Body of pancreas (tissue), 4 donors: ENCODE measurements at regions not wholly inside any gene's neighbourhood (a gene's known extent, or its start where the extent isn't known, plus 50 kb on each side); places are given as distances from the start of the nearest gene placed in this dataset.

Experiments
- ATAC-seq: fragments of 150-250 bp; one replicate; pipeline ENCODE4 v1.9.1; 2016
- DNase-seq, 4 donors: peaks; one replicate each; pipeline ENCODE4 v3.0.0-alpha.2; 2019
- H3K27ac ChIP-seq, 4 donors: fragments of 200-600 bp; sonication (generic); 1 replicate in 3 of 4; 2 replicates in 1 of 4; pipeline versions ENCODE4 v1.5.1 to v1.6.1; 2016 to 2019; ENCODE audit warnings: mild to moderate bottlenecking in 1 of 4, mixed read lengths in 1 of 4, moderate library complexity in 1 of 4
- H3K27me3 ChIP-seq, 2 donors: fragments of 200-600 bp; sonication (generic); one replicate each; pipeline ENCODE4 v1.6.0; 2016; ENCODE audit warnings: mild to moderate bottlenecking in 1 of 2
- H3K36me3 ChIP-seq, 2 donors: fragments of 200-600 bp; sonication (generic); replicated peaks in 1 of 2; 2 replicates each; pipeline ENCODE4 v1.5.1; 2016; ENCODE audit warnings: low read depth in 2 of 2; ENCODE audit not compliant: insufficient read depth in 1 of 2
- H3K4me1 ChIP-seq: fragments of 200-600 bp; sonication (generic); one replicate; pipeline ENCODE4 v1.6.0; 2016
- H3K4me3 ChIP-seq, 2 donors: fragments of 200-600 bp; sonication (generic); 1 replicate in 1 of 2; 2 replicates in 1 of 2; pipeline ENCODE4 v1.5.1; 2016 to 2019
- H3K9me3 ChIP-seq, 3 donors: fragments of 200-600 bp; sonication (generic); 1 replicate in 2 of 3; 2 replicates in 1 of 3; pipeline ENCODE4 v1.5.1; 2016
- POLR2A ChIP-seq, 3 donors: fragments of 450-650 bp; IDR thresholded peaks; one replicate each; pipeline ENCODE4 v1.6.1; 2016; ENCODE audit warnings: antibody characterized with exemption in 3 of 3, mild to moderate bottlenecking in 2 of 3
- WGBS, 2 donors: methylation state at CpG; one replicate each; pipeline ENCODE4 v1.1.5; 2017; 5-methylcytosine and 5-hydroxymethylcytosine counted together
- intact Hi-C: fragments of 100-400 bp; cut with DNase I; formaldehyde crosslinking; loops from one replicate; pipeline ENCODE4 v1.15.1; 2023
- TF ChIP-seq, protein P1 (sequence below), 7 experiments: fragments of 450-650 bp in 4 of 7; fragments of 200-600 bp in 3 of 7; sonication (generic) in 3 of 7; IDR thresholded peaks; one replicate each; pipeline ENCODE4 v1.5.1; 2016 to 2019; ENCODE audit warnings: antibody characterized with exemption in 7 of 7

DNA sequence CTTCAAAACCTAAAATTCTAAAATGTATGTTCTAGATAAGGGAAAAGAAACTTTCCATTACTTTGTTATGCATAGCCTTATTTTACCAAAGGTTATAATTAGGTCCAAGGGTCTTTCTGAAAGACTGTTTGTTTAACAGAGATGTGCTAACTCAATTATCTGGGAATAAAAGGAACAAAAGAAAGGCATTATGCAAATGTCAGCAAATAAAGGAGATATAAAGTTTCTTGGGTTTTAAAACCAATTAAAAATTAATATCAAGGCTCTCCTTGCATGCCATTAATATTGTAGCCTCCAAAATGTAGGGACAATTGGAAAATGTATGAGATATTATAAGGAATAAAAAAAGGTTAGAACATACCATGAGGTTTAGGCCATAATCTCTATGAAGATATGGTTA lies 87.8 kb upstream of the DOCK10 start:
- H3K27me3 ChIP-seq = no peaks in the 10 kb centered on the region

DNA sequence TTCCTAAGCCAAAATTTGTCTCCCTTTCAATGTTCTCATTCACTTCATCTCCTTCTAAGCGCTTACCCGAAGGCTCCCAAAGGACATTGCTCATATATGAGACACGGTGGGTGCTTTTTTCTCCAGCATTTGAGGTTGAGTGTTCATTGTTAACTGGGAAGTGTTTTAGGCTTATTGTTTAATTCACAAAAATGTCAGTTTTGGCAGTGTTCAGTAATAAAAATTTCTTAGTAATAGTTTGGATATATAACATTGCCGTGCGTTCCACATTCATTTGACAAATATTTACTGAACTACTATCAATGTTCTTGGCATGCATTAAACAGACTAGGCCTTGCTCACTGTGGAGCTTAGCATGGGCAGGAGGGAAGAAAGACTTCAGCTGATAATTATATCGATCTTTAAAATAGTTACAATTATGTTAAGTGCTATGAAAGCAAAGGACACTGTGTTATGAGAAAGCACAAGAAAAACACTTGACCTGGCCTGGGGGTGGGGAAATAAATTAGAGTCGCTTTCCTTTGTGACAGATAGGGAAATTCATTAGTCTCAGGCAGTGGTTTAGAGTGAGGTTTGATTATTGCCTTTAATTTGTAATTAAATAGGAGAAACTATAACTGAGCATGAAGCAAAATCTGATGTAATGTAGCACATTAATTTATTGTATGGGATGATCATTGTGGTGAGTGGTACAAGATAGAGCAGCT lies 82.2 kb upstream of the DOCK10 start:
- Histone ChIP-seq H3K4me1 (peaks cover 11% of the 10 kb centered on the region), H3K4me3 (no peak overlapping the region)
- intact Hi-C loops = loop anchor here (5.0 kb wide), 1 partner anchor 538 kb away; no protein-coding TSS in a partner anchor

More for the DNA sequence above, 87.8 kb upstream of the DOCK10 start:
- Histone ChIP-seq H3K4me1 (no peaks in the 10 kb centered on the region), H3K27ac (no peak overlapping the region), H3K4me3 (no peak overlapping the region), H3K36me3 (no peaks in the 10 kb centered on the region), H3K9me3 (no peaks in the 10 kb centered on the region)
- intact Hi-C loops = no loop called here
- ATAC-seq = no peak
- DNase-seq = no peak
- TF ChIP-seq POLR2A (IDR thresholded peaks at IDR 0.05) = no peak
- TF ChIP-seq, protein P1, sequence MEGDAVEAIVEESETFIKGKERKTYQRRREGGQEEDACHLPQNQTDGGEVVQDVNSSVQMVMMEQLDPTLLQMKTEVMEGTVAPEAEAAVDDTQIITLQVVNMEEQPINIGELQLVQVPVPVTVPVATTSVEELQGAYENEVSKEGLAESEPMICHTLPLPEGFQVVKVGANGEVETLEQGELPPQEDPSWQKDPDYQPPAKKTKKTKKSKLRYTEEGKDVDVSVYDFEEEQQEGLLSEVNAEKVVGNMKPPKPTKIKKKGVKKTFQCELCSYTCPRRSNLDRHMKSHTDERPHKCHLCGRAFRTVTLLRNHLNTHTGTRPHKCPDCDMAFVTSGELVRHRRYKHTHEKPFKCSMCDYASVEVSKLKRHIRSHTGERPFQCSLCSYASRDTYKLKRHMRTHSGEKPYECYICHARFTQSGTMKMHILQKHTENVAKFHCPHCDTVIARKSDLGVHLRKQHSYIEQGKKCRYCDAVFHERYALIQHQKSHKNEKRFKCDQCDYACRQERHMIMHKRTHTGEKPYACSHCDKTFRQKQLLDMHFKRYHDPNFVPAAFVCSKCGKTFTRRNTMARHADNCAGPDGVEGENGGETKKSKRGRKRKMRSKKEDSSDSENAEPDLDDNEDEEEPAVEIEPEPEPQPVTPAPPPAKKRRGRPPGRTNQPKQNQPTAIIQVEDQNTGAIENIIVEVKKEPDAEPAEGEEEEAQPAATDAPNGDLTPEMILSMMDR (IDR thresholded peaks at IDR 0.05) = no peak

DNA sequence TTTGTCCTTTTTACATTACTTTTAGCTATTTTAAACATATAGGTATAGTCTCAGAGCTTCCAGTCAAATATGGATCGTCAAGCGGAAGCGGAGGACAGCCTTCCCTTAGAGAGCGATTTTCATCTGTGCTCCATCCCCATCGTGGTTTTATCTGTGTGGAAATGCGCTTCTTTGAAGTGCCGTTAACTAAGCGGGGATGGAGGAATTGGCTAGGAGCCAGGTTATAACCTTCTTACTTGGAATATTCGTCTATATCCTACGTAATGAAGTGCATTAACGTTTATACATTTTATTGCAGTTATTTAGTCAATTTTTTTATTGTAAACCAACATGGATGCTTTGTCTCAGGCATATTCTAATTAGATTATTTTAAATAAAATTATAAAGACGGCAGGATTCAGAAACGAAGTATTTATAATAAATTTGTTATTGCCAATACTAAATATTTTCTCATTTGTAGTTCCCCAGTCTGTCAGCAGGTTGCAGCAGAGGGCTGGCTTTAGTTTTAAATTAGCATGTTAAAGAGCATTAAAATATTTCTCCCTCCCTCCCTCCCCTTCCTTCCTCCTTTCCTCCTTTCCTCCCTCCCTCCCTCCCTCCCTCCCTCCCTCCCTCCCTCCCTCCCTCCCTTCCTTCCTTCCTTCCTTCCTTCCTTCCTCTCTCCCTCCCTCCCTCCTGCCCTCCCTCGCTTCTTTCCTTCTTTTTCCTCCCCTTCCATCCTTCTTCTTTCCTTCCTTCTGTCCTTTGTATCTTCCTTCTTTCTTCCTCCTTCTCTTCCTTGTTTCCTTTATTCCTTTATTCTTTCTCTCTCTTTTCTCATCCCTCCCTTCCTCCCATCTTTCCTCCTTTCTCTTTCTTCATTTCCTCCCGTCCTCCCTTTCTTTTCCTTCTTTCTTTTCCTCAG lies 80.6 kb upstream of the DOCK10 start:
- H3K27ac ChIP-seq = no peak overlapping the region
- no peaks in the 10 kb centered on the region for H3K9me3 ChIP-seq
- intact Hi-C loops = loop anchor here (5.0 kb wide), 1 partner anchor 539 kb away; no protein-coding TSS in a partner anchor
- H3K4me1 ChIP-seq = peaks cover 11% of the 10 kb centered on the region
- WGBS, 2 donors = 52 to 55% methylated on average over 15 of the region's 15 CpGs
- DNase-seq = peak in 3 of 4 donors; percentile 15 to 39 (median 31)
- TF ChIP-seq POLR2A (IDR thresholded peaks at IDR 0.05) = no peak
- TF ChIP-seq, protein P1 (IDR thresholded peaks at IDR 0.05) = peak; percentile 22 to 60 (median 48)
- H3K36me3 ChIP-seq = no peaks in the 10 kb centered on the region
- no peaks in the 10 kb centered on the region for H3K27me3 ChIP-seq
- H3K4me3 ChIP-seq = no peak overlapping the region
- no peak for ATAC-seq

More for the DNA sequence above, 82.2 kb upstream of the DOCK10 start:
- DNase-seq (no peak), ATAC-seq (peak; percentile 38)
- TF ChIP-seq POLR2A (IDR thresholded peaks at IDR 0.05) = no peak
- TF ChIP-seq, protein P1 (IDR thresholded peaks at IDR 0.05) = no peak
- H3K36me3 ChIP-seq = no peaks in the 10 kb centered on the region
- WGBS, 2 donors = 36 to 44% methylated on average over 7 of the region's 7 CpGs
- no peaks in the 10 kb centered on the region for H3K9me3 ChIP-seq
- no peak overlapping the region for H3K27ac ChIP-seq
- no peaks in the 10 kb centered on the region for H3K27me3 ChIP-seq

DNA sequence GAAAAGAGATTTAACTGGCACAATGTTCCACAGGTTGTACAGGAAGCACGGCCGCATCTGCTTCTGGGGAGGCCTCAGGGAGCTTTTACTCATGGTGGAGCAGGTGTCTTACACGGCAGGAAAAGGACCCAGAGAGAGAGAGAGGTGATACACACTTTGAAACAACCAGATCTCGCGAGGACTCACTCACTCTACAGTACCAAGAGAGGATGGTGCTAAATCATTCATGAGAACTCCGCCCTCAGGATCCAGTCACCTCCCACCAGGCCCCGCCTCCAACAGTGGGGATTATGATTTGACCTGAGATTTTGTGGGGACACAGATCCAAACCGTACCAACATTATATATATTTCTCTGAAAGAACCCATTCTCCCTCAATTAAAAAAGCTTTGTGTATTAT lies 79.7 kb upstream of the DOCK10 start:
- intact Hi-C loops = loop anchor here (5.0 kb wide), 1 partner anchor 540 kb away; no protein-coding TSS in a partner anchor
- no peak for ATAC-seq
- TF ChIP-seq, protein P1 (IDR thresholded peaks at IDR 0.05) = no peak
- no peak for TF ChIP-seq POLR2A (IDR thresholded peaks at IDR 0.05)
- Histone ChIP-seq H3K27me3 (no peaks in the 10 kb centered on the region), H3K27ac (no peak overlapping the region), H3K4me1 (peaks cover 11% of the 10 kb centered on the region), H3K36me3 (no peaks in the 10 kb centered on the region), H3K9me3 (no peaks in the 10 kb centered on the region), H3K4me3 (no peak overlapping the region)
- 75 to 78% methylated on average over 8 of the region's 8 CpGs for WGBS, 2 donors
- no peak for DNase-seq
